ENCODE measurements at regions not wholly inside any gene's neighbourhood (a gene's known extent, or its start where the extent isn't known, plus 50 kb on each side); places are given as distances from the start of the nearest gene placed in this dataset.

DNA sequence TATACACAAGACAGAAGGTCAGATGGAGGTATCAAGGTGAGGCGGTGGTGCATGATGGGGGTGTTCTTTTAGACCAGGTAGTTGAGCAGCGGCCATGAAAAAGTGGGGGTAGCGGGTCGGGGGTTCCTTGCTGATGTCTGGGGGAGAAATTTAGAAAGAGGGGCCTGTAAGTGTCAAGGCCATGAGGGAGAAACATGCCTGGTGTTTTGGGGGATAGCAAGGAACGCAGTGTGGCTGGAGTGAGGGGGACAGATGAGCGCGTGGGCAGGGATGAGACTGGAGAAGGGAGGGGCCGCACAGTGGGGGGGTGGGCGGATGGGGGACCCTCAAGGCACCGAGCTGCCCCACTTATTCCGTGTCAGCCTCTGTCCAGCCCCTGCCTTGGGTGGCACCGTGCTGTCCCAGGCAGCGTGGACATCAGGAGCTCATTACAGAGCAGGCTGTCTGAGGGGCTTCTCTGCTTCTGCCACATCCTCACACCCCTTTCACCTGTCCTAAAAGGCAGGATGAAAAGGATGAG lies 143.3 kb downstream of the SMAD6 start:
- H3K27me3 ChIP-seq = no peaks in the 10 kb centered on the region
- no peak overlapping the region for H3K4me3 ChIP-seq
- no peak for DNase-seq
- no peaks in the 10 kb centered on the region for H3K9me3 ChIP-seq
- peaks cover 32% of the 10 kb centered on the region for H3K36me3 ChIP-seq

DNA sequence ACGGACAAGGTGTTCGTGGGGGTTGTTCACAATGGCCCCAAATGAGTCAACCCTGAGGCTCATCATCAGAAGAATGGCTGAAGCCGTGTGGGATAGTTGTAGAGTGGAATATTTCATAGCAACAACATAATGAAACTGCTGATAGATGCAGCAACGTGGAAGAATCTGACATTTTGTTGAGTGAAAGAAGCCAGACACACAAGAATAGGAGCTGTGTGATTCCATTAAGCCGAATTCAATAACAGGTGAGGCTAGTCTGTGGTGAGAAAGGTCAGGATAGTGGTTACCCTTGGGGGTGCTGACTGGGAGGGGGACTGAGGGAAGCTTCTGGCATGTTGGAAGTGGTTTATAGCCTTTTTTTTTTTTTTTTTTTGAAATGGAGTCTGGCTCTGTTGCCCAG lies 144.0 kb downstream of the SMAD6 start:
- no peak for DNase-seq
- Histone ChIP-seq H3K27me3 (no peaks in the 10 kb centered on the region), H3K36me3 (peaks cover 32% of the 10 kb centered on the region), H3K9me3 (no peaks in the 10 kb centered on the region), H3K4me3 (no peak overlapping the region)

DNA sequence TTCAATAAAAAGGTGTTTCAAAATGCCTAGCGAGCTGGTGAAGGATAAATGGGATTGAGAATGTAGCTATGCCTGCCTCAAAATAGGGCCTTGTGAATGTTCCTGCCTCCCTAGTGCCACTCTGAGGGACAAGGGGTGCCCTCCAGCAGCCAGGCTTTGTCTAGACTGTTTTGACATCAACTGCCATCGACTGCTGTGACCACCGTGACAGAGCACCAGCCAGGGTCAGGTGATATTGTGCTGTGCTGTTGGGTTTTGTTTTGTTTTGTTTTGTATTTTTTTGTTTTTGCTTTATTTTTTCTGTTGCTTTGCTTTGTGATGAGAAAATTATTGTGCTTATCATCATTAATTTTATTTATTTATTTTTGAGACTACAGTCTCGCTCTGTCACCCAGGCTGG lies 144.8 kb downstream of the SMAD6 start:
- peaks cover 38% of the 10 kb centered on the region for H3K36me3 ChIP-seq
- H3K4me3 ChIP-seq = no peak overlapping the region
- H3K9me3 ChIP-seq = no peaks in the 10 kb centered on the region
- DNase-seq = no peak
- no peaks in the 10 kb centered on the region for H3K27me3 ChIP-seq

DNA sequence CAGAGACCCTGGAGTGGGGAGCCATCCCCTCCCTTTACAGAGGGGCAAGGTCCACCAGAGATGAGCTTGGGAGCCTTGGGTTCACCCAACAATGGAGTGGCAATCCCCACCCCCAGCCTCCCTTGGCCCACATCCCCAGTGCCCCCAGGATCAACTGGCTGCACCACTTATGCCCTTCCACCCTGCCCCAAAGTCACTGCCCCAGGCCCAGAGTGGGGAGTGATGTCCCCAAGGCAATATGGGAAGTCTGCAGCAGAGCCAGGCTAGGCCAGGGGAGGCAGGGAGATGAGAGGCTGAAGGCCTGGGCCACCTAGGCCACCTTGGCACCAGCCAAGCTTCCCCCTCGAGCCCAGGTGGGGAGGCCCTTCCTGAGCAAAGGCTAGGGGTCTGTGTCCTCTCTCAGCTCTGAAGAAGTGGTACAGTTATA lies 145.5 kb downstream of the SMAD6 start:
- H3K9me3 ChIP-seq = no peaks in the 10 kb centered on the region

DNA sequence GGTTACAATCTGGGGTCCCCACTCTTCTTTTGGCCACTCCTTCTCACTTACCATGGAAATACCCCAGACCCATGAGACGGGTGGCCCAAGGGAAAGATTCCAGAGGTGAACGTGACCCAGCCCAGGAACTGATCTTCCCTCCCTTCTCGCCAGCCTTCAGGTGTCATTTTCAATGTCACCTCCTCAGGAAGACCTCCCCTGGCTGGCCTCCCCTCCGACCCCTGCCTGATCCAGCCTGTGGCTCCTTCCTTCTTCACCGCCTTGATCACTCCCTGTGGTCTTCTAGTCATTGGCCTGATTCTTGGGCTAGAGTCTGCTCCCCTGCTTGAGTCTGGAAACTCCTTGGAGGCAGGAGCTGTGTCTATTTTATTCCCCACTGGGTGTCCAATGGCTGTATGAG lies 146.1 kb downstream of the SMAD6 start:
- no peak overlapping the region for H3K4me3 ChIP-seq
- no peak for DNase-seq
- H3K36me3 ChIP-seq = peaks cover 46% of the 10 kb centered on the region
- no peaks in the 10 kb centered on the region for H3K27me3 ChIP-seq
- H3K9me3 ChIP-seq = no peaks in the 10 kb centered on the region

More for the DNA sequence above, 145.5 kb downstream of the SMAD6 start:
- Histone ChIP-seq H3K36me3 (peaks cover 45% of the 10 kb centered on the region), H3K27me3 (no peaks in the 10 kb centered on the region), H3K4me3 (no peak overlapping the region)
- no peak for DNase-seq

DNA sequence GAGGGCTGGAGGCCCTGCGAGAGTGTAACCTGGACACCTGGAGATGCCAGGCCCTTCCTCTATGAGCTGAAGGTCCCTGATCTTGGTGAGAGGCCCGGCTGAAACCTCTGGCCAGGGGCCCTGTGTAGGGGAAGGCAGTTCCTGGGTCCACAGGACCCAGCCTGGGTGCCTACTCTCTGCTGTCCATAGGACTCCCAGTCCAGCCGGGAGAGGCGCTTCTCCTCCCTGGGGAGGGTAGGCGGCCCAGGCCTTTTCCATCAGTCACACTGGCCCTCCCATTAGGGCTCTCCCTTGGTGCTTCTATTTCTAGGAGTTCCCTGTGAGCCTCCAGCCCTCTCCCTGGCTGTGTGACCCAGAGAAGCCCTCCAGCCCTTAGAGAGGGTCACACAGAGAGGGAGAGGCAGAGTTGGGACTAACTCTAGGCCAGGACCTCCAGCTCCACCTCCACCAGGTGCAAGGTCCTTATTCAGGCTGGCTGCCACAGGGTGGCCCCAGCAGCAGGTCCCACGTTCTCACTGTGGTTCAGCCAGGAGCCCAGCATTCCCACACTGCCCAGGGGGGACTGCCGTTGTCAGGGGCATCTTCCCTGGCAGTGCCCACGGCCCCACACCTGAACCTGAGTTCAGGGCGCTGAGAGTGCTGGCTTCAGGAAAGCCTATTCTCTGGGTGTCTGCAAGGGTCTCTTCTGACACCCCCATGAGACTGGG lies 146.8 kb downstream of the SMAD6 start:
- DNase-seq = no peak
- H3K4me3 ChIP-seq = no peak overlapping the region
- H3K9me3 ChIP-seq = no peaks in the 10 kb centered on the region
- H3K27me3 ChIP-seq = no peaks in the 10 kb centered on the region
- H3K36me3 ChIP-seq = peaks cover 43% of the 10 kb centered on the region

DNA sequence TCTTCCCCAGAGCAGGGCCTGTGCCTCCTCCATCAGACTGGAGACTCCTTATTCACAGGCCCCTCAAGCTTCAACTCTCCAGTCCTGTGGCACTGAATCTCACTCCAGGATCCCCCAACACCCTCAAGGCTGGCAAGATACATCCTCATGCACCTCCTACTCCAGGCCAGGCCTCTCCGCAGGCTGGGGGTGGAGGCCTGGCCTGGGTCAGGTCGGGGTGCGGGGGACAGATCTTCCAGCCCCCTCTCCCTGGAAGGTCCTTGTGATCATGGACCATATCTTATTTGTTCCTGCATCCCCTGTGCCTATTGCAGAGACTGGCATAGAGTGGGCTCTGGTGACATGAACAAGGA lies 147.3 kb downstream of the SMAD6 start:
- DNase-seq = no peak
- Histone ChIP-seq H3K27me3 (no peaks in the 10 kb centered on the region), H3K4me3 (no peak overlapping the region), H3K36me3 (peaks cover 38% of the 10 kb centered on the region), H3K9me3 (no peaks in the 10 kb centered on the region)

DNA sequence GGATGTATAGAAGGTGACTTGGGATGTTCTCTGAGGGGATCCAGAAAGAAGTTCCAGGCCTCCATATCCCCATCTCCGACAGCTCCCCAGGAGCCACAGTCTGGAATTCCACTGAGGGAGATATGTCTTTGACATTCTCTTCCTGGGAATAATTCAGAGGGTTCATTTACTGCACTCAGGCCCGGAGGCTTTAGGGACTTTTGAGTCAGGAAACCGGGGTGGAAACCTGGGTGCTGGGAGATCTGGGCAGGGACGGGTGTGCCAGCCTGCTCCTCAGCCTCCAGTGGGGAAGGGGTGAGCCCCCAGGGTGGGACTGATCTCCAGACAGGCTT lies 147.7 kb downstream of the SMAD6 start:
- Histone ChIP-seq H3K4me3 (no peak overlapping the region), H3K36me3 (peaks cover 34% of the 10 kb centered on the region), H3K9me3 (no peaks in the 10 kb centered on the region), H3K27me3 (no peaks in the 10 kb centered on the region)
- no peak for DNase-seq

DNA sequence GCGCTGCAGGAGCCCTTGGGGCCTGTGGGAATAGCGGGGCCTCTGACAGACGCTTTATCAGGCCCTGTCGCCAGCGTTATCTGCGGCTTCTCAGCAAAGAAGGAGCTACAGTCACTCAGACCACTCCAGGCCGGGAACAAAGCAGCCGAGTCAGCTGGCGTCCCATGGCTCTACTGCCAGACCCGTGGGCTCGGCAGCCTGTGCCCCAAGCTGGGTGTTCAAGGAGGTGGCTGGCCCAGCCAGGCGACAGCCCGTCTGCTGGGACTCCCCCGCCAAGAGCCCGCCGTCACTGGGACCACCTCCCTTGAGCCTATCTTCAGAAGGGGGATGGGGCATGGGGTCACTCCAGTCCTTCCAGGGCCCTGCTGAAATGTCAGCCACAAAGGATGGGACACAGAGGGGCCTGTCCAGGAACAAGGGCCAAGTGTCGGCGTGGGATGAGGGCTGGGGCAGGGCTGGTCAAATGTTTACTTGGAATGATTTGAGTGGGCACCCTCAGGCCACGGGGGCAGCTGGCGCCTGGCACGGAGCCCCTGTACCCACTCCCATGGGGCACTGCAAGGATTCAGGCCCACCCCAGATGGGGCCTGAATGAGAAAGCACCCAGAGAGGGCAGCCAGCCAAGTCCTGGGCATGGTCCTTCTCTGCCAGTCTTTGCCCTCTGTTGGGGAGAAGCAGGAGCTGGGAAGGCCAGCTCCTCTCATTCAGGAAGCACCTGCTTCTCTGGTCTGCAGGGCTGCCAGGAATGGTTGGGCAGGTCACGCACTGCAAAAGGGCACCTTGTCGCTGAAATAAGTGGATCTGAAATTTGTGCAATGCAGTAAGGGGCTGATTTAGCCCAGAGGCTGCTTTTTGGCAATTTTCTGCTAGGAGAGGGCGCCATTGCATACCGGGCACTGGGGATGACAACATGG lies 148.3 kb downstream of the SMAD6 start:
- Histone ChIP-seq H3K36me3 (peaks cover 34% of the 10 kb centered on the region), H3K27me3 (no peaks in the 10 kb centered on the region), H3K9me3 (no peaks in the 10 kb centered on the region), H3K4me3 (no peak overlapping the region)
- DNase-seq = peak; percentile 54

DNA sequence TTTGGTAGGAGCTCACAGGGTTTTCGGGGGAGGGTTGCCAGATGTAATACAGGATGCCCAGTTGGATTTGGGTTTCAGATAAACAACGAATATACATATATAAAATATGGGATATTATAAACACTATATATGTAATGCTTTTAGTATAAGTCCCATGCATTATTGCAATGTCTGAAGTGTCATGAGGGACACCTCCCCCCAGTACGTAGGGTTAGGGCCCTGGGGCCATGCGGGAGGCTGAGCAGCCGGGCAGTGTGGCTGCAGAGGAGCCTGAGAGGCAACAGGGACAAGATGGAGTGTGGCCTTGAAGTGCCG lies 148.9 kb downstream of the SMAD6 start:
- H3K4me3 ChIP-seq = no peak overlapping the region
- DNase-seq = peak; percentile 41
- no peaks in the 10 kb centered on the region for H3K27me3 ChIP-seq
- H3K36me3 ChIP-seq = peaks cover 28% of the 10 kb centered on the region
- H3K9me3 ChIP-seq = no peaks in the 10 kb centered on the region

DNA sequence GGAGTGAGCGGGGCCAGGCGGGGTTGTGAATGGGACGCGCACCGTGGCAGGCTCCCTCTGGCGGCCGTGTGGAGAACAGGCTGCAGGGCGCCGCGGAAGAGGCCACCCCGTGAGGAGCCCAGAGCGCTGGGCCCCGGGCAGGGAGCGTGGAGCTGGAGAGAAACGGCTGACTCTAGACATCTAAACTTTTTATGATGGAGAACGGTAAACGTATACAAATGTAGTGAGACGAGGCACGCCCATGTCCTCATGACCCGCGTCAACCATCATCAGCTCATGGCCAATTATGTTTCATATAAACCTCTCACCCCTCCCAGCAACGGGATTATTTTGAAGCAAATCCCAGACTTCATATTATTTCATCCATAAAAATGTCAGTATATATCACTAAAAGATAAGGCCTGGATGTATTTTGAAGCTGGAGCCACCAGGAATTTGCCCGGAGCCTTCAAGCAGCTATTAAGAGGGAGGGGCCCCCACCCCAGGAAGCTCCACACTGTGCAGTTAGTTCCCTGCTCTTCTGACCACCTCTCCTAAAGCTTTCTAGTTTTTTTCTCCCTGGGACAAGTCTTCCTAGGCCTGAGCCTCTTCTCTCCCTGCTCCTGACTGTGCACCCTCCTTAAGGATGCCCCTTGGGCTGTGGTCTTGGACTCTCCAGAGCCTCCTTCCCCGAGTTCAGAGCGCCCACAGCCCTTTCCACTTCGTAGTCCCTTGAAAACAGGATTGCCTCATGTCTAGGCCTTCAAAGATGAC lies 149.5 kb downstream of the SMAD6 start:
- H3K27me3 ChIP-seq = no peaks in the 10 kb centered on the region
- H3K4me3 ChIP-seq = no peak overlapping the region
- peak; percentile 84 for DNase-seq
- H3K36me3 ChIP-seq = peaks cover 27% of the 10 kb centered on the region
- H3K9me3 ChIP-seq = no peaks in the 10 kb centered on the region

DNA sequence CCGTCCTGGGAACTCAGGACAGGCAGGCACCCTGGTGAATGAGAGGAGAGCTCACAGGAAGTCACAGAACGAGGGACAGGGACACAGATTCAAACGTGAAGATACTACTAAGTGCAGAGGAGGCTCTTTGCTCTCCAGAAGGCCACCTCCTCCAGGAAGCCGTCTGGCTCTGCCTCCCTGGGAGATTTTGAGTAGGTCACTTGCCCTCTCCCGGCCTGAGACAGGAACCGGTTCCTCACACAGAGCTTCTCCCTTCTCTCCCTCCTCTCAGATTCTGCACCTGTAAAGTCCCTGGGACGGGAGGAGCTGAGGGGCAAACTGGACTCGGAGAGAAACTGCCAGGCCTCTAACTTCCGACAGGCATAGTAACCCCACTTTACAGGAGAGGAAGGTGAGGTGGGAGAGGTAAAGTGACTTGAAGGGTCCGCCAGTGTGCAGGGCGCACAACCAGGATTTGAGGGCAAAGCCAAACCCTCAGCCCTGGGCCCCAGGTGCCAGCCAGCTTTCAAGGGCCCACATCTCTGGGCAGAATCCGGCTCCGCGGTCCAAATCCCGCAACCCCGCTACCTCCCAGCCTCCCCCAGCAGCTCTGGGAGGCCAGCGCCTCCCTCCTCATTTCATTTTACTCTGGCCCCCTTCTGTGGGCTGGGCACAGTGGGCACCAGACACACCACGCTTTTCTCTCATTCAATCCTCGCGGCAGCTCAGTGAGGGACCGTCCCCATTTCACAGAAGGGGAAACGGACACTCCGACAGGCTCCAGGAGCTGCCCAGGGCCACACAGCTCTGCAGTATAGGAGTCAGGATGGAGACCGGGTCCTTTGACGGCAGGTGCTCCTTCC lies 150.2 kb downstream of the SMAD6 start:
- Histone ChIP-seq H3K36me3 (peaks cover 24% of the 10 kb centered on the region), H3K4me3 (no peak overlapping the region), H3K27me3 (no peaks in the 10 kb centered on the region), H3K9me3 (no peaks in the 10 kb centered on the region)
- DNase-seq = no peak

DNA sequence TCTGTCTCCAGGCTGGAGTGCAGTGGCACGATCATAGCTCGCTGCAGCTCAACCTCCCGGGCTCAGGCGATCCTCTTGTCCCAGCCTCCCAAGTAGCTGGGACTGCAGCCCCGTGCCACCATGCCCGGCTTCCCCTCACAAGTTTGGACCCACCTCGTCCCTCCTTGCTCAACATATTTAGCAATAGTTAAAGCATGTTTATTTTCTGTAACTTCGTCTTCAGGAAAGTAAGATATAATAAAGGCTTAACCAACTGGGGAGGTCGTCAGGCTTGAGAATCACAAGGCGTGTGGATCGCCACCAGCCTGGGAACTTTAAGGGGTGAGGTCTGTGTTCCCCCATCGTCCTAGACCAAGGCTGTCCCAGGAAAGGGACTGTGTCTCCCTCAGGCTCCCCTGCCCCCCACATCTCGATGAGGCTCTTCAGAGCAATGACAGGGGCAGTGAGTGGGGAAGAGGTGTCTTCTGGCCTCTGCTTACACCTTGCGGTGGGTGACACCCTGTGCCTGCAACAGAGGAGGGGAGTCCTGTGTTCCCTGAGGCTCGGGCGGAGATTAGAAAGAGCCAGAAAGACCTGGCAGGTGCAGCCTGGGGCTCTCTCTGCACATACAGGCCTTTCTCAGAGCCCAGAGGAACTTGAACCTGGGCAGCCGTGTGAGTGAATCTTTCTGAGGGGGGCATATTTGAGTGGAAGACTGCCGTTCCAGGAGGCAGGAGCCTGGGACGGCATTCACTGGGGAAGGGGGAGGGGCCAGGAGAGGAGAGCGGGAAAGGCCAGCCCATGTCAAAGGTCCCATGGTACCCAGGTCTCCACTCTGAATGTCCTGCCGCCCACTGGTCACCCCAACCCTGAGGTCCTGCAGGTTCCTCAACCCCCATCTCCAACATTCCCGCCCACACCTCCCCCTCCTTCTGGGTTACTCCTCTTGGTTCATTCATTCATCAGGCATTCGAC lies 152.3 kb downstream of the SMAD6 start:
- no peak overlapping the region for H3K4me3 ChIP-seq
- no peak for DNase-seq
- peaks cover 28% of the 10 kb centered on the region for H3K36me3 ChIP-seq
- H3K9me3 ChIP-seq = no peaks in the 10 kb centered on the region
- no peaks in the 10 kb centered on the region for H3K27me3 ChIP-seq

DNA sequence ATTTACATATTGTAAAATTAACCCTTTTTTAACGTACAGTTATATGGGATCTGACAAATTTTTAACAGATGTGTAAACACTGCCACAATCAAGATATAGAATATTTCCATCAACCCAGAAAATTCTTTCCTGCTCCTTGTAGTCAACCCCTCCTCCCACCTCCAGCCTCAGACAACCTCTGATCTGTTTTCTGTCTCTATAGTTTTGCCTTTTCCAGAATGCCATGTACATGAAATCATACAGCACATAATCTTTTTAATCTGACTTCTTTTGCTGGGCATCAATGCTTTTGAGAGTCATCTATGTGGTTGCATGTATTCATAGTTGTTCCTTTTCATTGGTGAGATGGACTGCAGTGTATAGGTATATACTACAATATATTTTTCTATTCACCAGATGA lies 153.0 kb downstream of the SMAD6 start:
- H3K36me3 ChIP-seq = peaks cover 30% of the 10 kb centered on the region
- no peaks in the 10 kb centered on the region for H3K9me3 ChIP-seq
- H3K4me3 ChIP-seq = no peak overlapping the region
- no peak for DNase-seq
- H3K27me3 ChIP-seq = no peaks in the 10 kb centered on the region

DNA sequence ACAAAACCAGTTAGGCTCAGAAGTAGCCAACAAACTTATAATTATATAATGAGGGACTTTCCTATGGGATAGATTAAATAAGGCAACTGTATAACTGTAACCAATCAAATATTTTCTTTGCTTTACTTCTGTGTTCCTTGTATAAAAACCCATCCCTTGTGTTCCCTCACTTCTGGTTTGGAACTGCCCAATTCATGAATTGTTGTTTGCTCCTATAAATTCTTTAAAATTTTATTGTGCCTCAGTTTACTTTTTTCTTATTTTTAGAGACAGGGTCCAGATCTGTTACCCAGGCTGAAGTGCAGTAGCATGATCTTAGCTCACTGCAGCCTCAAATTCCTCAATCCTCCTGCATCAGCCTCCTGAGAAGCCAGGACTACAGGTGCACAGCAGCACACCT lies 155.7 kb downstream of the SMAD6 start:
- H3K27me3 ChIP-seq = no peaks in the 10 kb centered on the region
- H3K9me3 ChIP-seq = no peaks in the 10 kb centered on the region
- DNase-seq = no peak
- peaks cover 39% of the 10 kb centered on the region for H3K36me3 ChIP-seq
- H3K4me3 ChIP-seq = no peak overlapping the region

Data from MG63 (cell line).